ENCODE measurements at regions not wholly inside any gene's neighbourhood (a gene's known extent, or its start where the extent isn't known, plus 50 kb on each side); places are given as distances from the start of the nearest gene placed in this dataset.

GRCh38 chr1:70812442-70813109, 235.0 kb downstream of the PTGER3 start:
- 69% methylated on average over 5 of the region's 5 CpGs for WGBS (ENCODE audit: insufficient coverage, low coverage, low lambda C conversion rate, missing lambda C conversion rate)
- TF ChIP-seq POLR2A (IDR thresholded peaks at IDR 0.05): no peak

GRCh38 chr1:70818401-70818800, 229.2 kb downstream of the PTGER3 start:
- H3K27me3 ChIP-seq: no peaks in the 10 kb centered on the region
- H3K9me3 ChIP-seq: no peaks in the 10 kb centered on the region
- DNase-seq (no peak), ATAC-seq (no peak)
- WGBS (ENCODE audit: insufficient coverage, low coverage, low lambda C conversion rate, missing lambda C conversion rate): 61% methylated on average over 2 of the region's 2 CpGs
- H3K4me3 ChIP-seq: no peak overlapping the region
- H3K27ac ChIP-seq: no peak overlapping the region
- intact Hi-C loops (cut with DNase I): no loop called here
- TF ChIP-seq CTCF (IDR thresholded peaks at IDR 0.05): no peak
- TF ChIP-seq POLR2A (IDR thresholded peaks at IDR 0.05): no peak
- H3K36me3 ChIP-seq: no peaks in the 10 kb centered on the region
- no peaks in the 10 kb centered on the region for H3K4me1 ChIP-seq

More at GRCh38 chr1:70812442-70813109, 235.0 kb downstream of the PTGER3 start:
- Histone ChIP-seq H3K27me3 (no peaks in the 10 kb centered on the region), H3K4me1 (no peaks in the 10 kb centered on the region), H3K36me3 (no peaks in the 10 kb centered on the region), H3K4me3 (no peak overlapping the region), H3K27ac (no peak overlapping the region), H3K9me3 (no peaks in the 10 kb centered on the region)
- DNase-seq (no peak), ATAC-seq (no peak)
- intact Hi-C loops (cut with DNase I): no loop called here

GRCh38 chr1:70819231-70819630, 228.4 kb downstream of the PTGER3 start:
- no peaks in the 10 kb centered on the region for H3K27me3 ChIP-seq
- no peaks in the 10 kb centered on the region for H3K4me1 ChIP-seq
- WGBS (ENCODE audit: insufficient coverage, low coverage, low lambda C conversion rate, missing lambda C conversion rate): 63% methylated on average over 2 of the region's 2 CpGs
- intact Hi-C loops (cut with DNase I): no loop called here
- ATAC-seq (no peak), DNase-seq (no peak)
- TF ChIP-seq CTCF (IDR thresholded peaks at IDR 0.05) (no peak), POLR2A (IDR thresholded peaks at IDR 0.05) (no peak)
- H3K36me3 ChIP-seq: no peaks in the 10 kb centered on the region
- no peak overlapping the region for H3K4me3 ChIP-seq
- no peak overlapping the region for H3K27ac ChIP-seq
- H3K9me3 ChIP-seq: no peaks in the 10 kb centered on the region

- TF ChIP-seq CTCF (IDR thresholded peaks at IDR 0.05) (no peak), POLR2A (IDR thresholded peaks at IDR 0.05) (no peak)
- Histone ChIP-seq H3K4me3 (no peak overlapping the region), H3K27me3 (no peaks in the 10 kb centered on the region), H3K9me3 (no peaks in the 10 kb centered on the region), H3K36me3 (no peaks in the 10 kb centered on the region), H3K4me1 (no peaks in the 10 kb centered on the region), H3K27ac (no peak overlapping the region)
- ATAC-seq (no peak), DNase-seq (no peak)
- intact Hi-C loops (cut with DNase I): no loop called here
Measured at GRCh38 chr1:70819785-70820184, 227.8 kb downstream of the PTGER3 start.

GRCh38 chr1:70820396-70820795, 227.2 kb downstream of the PTGER3 start:
- DNase-seq (no peak), ATAC-seq (no peak)
- H3K4me1 ChIP-seq: no peaks in the 10 kb centered on the region
- no peaks in the 10 kb centered on the region for H3K36me3 ChIP-seq
- H3K27me3 ChIP-seq: no peaks in the 10 kb centered on the region
- intact Hi-C loops (cut with DNase I): no loop called here
- no peak overlapping the region for H3K4me3 ChIP-seq
- no peaks in the 10 kb centered on the region for H3K9me3 ChIP-seq
- TF ChIP-seq CTCF (IDR thresholded peaks at IDR 0.05) (no peak), POLR2A (IDR thresholded peaks at IDR 0.05) (no peak)
- no peak overlapping the region for H3K27ac ChIP-seq
